ENCODE measurements at regions not wholly inside any gene's neighbourhood (a gene's known extent, or its start where the extent isn't known, plus 50 kb on each side); places are given as distances from the start of the nearest gene placed in this dataset.

DNA sequence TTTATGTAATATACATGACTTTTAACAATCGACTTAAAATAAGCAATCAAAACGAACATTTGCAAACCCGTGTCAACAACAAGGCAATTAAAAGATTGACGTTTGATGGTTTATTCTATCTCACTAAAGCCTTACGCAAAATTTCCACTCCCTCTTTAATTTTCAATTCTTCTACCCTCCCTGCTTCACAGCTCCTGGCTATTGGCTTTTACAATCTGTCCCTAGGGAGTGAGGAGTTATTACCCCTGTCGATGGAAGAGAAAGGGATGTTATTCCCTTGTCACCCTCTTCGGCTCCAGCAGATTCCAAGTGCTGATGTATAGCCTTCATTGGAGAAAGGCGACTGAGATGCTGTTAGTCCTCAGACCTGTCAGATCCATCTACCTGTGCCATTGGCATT is 161.3 kb downstream of the ZNF281 start:
- no peak for DNase-seq

DNA sequence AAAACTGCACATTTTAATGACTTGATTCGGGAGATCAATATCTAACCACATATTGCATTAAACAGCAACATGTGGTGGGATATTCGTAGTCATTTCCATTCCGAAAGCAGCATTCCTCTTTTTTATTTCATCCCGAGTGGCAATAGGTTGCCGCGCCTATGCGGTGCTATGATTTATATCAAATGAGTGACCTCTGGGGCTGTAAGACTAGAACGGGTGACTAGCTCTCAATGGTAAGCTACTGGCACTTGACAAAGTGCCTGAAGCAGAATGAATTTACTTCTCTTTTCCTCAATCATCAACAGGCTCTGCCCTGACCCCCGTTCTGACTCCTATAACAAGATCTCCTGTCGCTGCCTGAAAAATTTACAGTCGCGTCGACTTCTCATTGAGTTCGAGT is 162.3 kb downstream of the ZNF281 start:
- DNase-seq = no peak

- no peak for DNase-seq
These were observed 164.4 kb downstream of the ZNF281 start for GRCh38 chr1:200245473-200245872.

- DNase-seq = no peak
These were observed 166.8 kb downstream of the ZNF281 start for GRCh38 chr1:200243042-200243437.

GRCh38 chr1:200242110-200243041 is 167.5 kb downstream of the ZNF281 start:
- no peak for DNase-seq

DNA sequence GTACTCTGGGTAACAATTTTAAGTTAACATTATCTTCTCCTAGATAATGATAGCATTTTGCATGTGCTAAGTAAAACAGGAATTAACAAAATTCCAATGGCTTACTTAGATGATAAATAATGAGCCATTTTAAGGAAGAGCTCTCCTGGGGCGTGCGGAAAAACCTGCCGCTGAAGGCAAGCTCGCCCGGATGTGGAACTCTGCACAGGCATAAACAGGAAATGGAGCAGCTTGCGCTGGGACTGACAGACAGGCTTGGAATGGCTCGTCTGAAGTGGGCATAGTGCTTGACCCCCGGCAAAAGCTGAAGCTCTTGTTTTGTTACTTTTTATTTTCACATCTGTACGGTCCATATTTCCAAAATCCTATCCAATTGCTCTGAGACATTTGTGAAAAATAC is 169.2 kb downstream of the ZNF281 start:
- DNase-seq = no peak

GRCh38 chr1:200238311-200238710 is 171.5 kb downstream of the ZNF281 start:
- no peak for DNase-seq

GRCh38 chr1:200237066-200237465 is 172.8 kb downstream of the ZNF281 start:
- no peak for DNase-seq

GRCh38 chr1:200234938-200235337 is 174.9 kb downstream of the ZNF281 start:
- DNase-seq = no peak

DNA sequence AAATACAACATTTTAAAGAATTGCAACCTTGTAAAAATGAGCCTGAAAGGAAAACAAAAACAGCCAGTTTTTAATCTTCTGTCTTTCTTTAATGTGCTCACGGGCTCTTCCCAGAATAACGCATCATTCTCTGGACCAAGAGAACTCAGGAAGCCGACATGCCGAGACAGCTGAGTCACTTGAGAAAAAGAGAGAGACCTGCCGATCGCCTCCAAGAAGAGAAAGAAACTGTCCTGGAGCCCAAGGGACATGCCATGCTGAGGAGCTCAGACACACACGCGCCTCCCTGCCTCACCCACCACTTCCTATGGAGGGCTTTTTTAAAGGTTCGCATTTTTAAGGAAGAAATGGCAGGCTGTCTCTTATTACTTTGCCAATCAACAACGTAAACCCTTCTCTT is 176.4 kb downstream of the ZNF281 start:
- no peak for DNase-seq

GRCh38 chr1:200231787-200232231 is 178.0 kb downstream of the ZNF281 start:
- no peak for DNase-seq

- no peak for DNase-seq
These were observed 179.2 kb downstream of the ZNF281 start for GRCh38 chr1:200230671-200231070.

- DNase-seq = no peak
These were observed 181.3 kb downstream of the ZNF281 start for GRCh38 chr1:200228486-200228885.

- DNase-seq = no peak
These were observed 181.8 kb downstream of the ZNF281 start for GRCh38 chr1:200228081-200228480.

Measured in hippocampal formation (tissue), 2 donors.